Esophagus squamous epithelium (tissue), 5 donors: ENCODE measurements at regions not wholly inside any gene's neighbourhood (a gene's known extent, or its start where the extent isn't known, plus 50 kb on each side); places are given as distances from the start of the nearest gene placed in this dataset.
"Not testable (repeated sequence)": the region's sequence is repeated elsewhere in the genome, so short reads cannot be mapped to it uniquely, and the experiment has no call there.

Source experiments
- DNase-seq: peaks from one replicate; lab custom pipeline; 2025; lab: John Stamatoyannopoulos, UW
- H3K27ac ChIP-seq, 4 donors: fragments of 200-600 bp; sonication (generic); one replicate each; pipeline ENCODE4 v1.5.1; 2016 to 2019; ENCODE audit warnings: mild to moderate bottlenecking in 1 of 4
- H3K27me3 ChIP-seq, 4 donors: fragments of 200-600 bp; sonication (generic); 1 replicate in 3 of 4; 2 replicates in 1 of 4; pipeline versions ENCODE4 v1.5.1 to v1.6.0; 2017 to 2021; ENCODE audit warnings: antibody characterized with exemption in 1 of 4
- H3K36me3 ChIP-seq, 3 donors: fragments of 200-600 bp; sonication (generic); one replicate each; pipeline ENCODE4 v1.5.1; 2016 to 2019
- H3K4me1 ChIP-seq, 3 donors: fragments of 200-600 bp; sonication (generic); one replicate each; pipeline ENCODE4 v1.5.1; 2017 to 2019
- H3K4me3 ChIP-seq, 4 donors: fragments of 200-600 bp; sonication (generic); 1 replicate in 3 of 4; 2 replicates in 1 of 4; pipeline ENCODE4 v1.5.1; 2016 to 2019; ENCODE audit warnings: mild to moderate bottlenecking in 2 of 4, moderate library complexity in 1 of 4
- H3K9me3 ChIP-seq, 3 donors: fragments of 200-600 bp; sonication (generic); one replicate each; pipeline ENCODE4 v1.5.1; 2016 to 2019
- POLR2A ChIP-seq, 4 donors: fragments of 450-650 bp; IDR thresholded peaks; one replicate each; pipeline ENCODE4 v1.6.1; 2017; ENCODE audit warnings: antibody characterized with exemption in 4 of 4, mild to moderate bottlenecking in 4 of 4, moderate library complexity in 3 of 4
- WGBS, 2 donors: methylation state at CpG; one replicate each; pipeline ENCODE4 v1.1.5; 2018; 5-methylcytosine and 5-hydroxymethylcytosine counted together
- intact Hi-C: fragments of 100-400 bp; cut with DNase I; formaldehyde crosslinking; loops from one replicate; pipeline ENCODE4 v1.15.0; 2022
- TF ChIP-seq, protein P1 (sequence below), 6 experiments: fragments of 450-650 bp in 4 of 6; fragments of 200-600 bp in 2 of 6; sonication (generic) in 2 of 6; IDR thresholded peaks; one replicate each; pipeline ENCODE4 v1.5.1; 2016 to 2019; ENCODE audit warnings: antibody characterized with exemption in 6 of 6, mild to moderate bottlenecking in 4 of 6, moderate library complexity in 4 of 6
- donor health status: DM: yes; HTN: yes; CAD: no.

- H3K4me1 ChIP-seq: no peaks in the 10 kb centered on the region
- H3K4me3 ChIP-seq: no peak overlapping the region
- intact Hi-C loops: no loop called here
- no peak for TF ChIP-seq POLR2A (IDR thresholded peaks at IDR 0.05)
- TF ChIP-seq, protein P1, sequence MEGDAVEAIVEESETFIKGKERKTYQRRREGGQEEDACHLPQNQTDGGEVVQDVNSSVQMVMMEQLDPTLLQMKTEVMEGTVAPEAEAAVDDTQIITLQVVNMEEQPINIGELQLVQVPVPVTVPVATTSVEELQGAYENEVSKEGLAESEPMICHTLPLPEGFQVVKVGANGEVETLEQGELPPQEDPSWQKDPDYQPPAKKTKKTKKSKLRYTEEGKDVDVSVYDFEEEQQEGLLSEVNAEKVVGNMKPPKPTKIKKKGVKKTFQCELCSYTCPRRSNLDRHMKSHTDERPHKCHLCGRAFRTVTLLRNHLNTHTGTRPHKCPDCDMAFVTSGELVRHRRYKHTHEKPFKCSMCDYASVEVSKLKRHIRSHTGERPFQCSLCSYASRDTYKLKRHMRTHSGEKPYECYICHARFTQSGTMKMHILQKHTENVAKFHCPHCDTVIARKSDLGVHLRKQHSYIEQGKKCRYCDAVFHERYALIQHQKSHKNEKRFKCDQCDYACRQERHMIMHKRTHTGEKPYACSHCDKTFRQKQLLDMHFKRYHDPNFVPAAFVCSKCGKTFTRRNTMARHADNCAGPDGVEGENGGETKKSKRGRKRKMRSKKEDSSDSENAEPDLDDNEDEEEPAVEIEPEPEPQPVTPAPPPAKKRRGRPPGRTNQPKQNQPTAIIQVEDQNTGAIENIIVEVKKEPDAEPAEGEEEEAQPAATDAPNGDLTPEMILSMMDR (IDR thresholded peaks at IDR 0.05): no peak
- DNase-seq: no peak
- peaks cover 0 to 7% (median 0%) of the 10 kb centered on the region in 3 donors for H3K9me3 ChIP-seq
- H3K27me3 ChIP-seq: no peaks in the 10 kb centered on the region
- 42 to 49% methylated on average over 2 of the region's 2 CpGs for WGBS, 2 donors
- no peak overlapping the region for H3K27ac ChIP-seq
- no peaks in the 10 kb centered on the region for H3K36me3 ChIP-seq
These were observed 316.5 kb downstream of the ICE1 start for GRCh38 chr5:5738797-5739489.

- H3K36me3 ChIP-seq: no peaks in the 10 kb centered on the region
- no peaks in the 10 kb centered on the region for H3K27me3 ChIP-seq
- no peaks in the 10 kb centered on the region for H3K4me1 ChIP-seq
- H3K4me3 ChIP-seq: no peak overlapping the region
- TF ChIP-seq, protein P1 (IDR thresholded peaks at IDR 0.05): no peak
- no peak for TF ChIP-seq POLR2A (IDR thresholded peaks at IDR 0.05)
- H3K9me3 ChIP-seq: no peaks in the 10 kb centered on the region
- intact Hi-C loops: no loop called here
- no peak overlapping the region for H3K27ac ChIP-seq
- WGBS, 2 donors: 60 to 74% methylated on average over 2 of the region's 2 CpGs
- DNase-seq: no peak
These were observed 313.5 kb downstream of the ICE1 start for GRCh38 chr5:5736007-5736406.

- H3K27ac ChIP-seq, intact Hi-C loops, H3K36me3 ChIP-seq, H3K4me3 ChIP-seq, H3K27me3 ChIP-seq, H3K9me3 ChIP-seq, DNase-seq, H3K4me1 ChIP-seq: not testable (repeated sequence)
- 50 to 57% methylated on average over 2 of the region's 2 CpGs for WGBS, 2 donors
These were observed 310.6 kb downstream of the ICE1 start for GRCh38 chr5:5733058-5733457.

DNA sequence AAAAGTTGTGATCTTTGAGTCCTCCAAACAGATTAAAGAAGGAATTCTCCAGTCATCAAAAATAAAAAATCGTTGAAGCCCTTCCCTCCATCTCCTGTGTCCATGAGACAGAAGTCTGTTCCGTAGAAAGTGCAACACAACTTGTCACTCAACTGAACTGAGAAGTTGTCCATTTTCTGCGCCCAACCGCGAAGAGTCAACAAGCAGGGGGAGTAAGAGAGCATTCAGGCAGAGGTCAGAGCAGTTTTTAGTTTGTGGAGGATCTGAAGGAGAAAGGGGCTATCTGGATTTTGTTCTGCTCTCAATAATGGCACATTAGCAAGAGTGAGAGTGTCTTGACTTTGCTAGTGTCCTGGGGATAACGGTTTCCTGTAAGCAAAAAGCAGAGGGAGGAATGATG, 303.9 kb downstream of the ICE1 start:
- no peaks in the 10 kb centered on the region for H3K27me3 ChIP-seq
- no peaks in the 10 kb centered on the region for H3K4me1 ChIP-seq
- WGBS, 2 donors: 65 to 66% methylated on average over 6 of the region's 6 CpGs
- no peak overlapping the region for H3K27ac ChIP-seq
- no peak for DNase-seq
- H3K4me3 ChIP-seq: no peak overlapping the region
- H3K9me3 ChIP-seq: no peaks in the 10 kb centered on the region
- intact Hi-C loops: no loop called here
- TF ChIP-seq POLR2A (IDR thresholded peaks at IDR 0.05): no peak
- TF ChIP-seq, protein P1 (IDR thresholded peaks at IDR 0.05): no peak
- no peaks in the 10 kb centered on the region for H3K36me3 ChIP-seq

- no peaks in the 10 kb centered on the region for H3K4me1 ChIP-seq
- no peak for TF ChIP-seq POLR2A (IDR thresholded peaks at IDR 0.05)
- TF ChIP-seq, protein P1 (IDR thresholded peaks at IDR 0.05): no peak
- H3K4me3 ChIP-seq: no peak overlapping the region
- H3K36me3 ChIP-seq: no peaks in the 10 kb centered on the region
- H3K27me3 ChIP-seq: no peaks in the 10 kb centered on the region
- 41 to 52% methylated on average over 2 to 3 of the region's 3 CpGs for WGBS, 2 donors
- no peaks in the 10 kb centered on the region for H3K9me3 ChIP-seq
- intact Hi-C loops: no loop called here
- DNase-seq: no peak
- H3K27ac ChIP-seq: no peak overlapping the region
These were observed 299.4 kb downstream of the ICE1 start for GRCh38 chr5:5721881-5722280.
